Calu3 (cell line): ENCODE measurements at regions not wholly inside any gene's neighbourhood (a gene's known extent, or its start where the extent isn't known, plus 50 kb on each side); places are given as distances from the start of the nearest gene placed in this dataset.

Source experiments
- BruUV-seq: library from RNA; stranded (reverse); fragments of 400-500 nt; replicated peaks from 2 replicates; lab custom pipeline; 2021; lab: Mats Ljungman, UMichigan
- CTCF ChIA-PET: fragments of 300-600 bp; sonication (Branson Sonifier 250); formaldehyde crosslinking; loops from one replicate; lab custom pipeline; 2022; ENCODE audit warnings: antibody characterized with exemption; lab: Charles Lee
- DNase-seq: peaks from one replicate; pipeline ENCODE4 v3.0.0; 2022
- H3K27ac Mint-ChIP-seq: one replicate; pipeline ENCODE4 v1.8.0; 2022; ENCODE audit warnings: mixed read lengths; ENCODE audit not compliant: unreplicated experiment
- H3K27me3 Mint-ChIP-seq: one replicate; pipeline ENCODE4 v1.8.0; 2022; ENCODE audit warnings: mixed read lengths; ENCODE audit not compliant: unreplicated experiment
- H3K36me3 Mint-ChIP-seq: one replicate; pipeline ENCODE4 v1.8.0; 2022; ENCODE audit warnings: mild to moderate bottlenecking, moderate library complexity, mixed read lengths; ENCODE audit not compliant: insufficient read depth, unreplicated experiment
- H3K4me1 Mint-ChIP-seq: one replicate; pipeline ENCODE4 v1.8.0; 2022; ENCODE audit warnings: mild to moderate bottlenecking, low read depth, mixed read lengths; ENCODE audit not compliant: unreplicated experiment
- H3K4me3 Mint-ChIP-seq: one replicate; pipeline ENCODE4 v1.8.0; 2022; ENCODE audit warnings: mild to moderate bottlenecking, low read depth, moderate library complexity, mixed read lengths; ENCODE audit not compliant: unreplicated experiment
- H3K9me3 Mint-ChIP-seq: one replicate; pipeline ENCODE4 v1.8.0; 2022; ENCODE audit warnings: low read depth, mixed read lengths; ENCODE audit not compliant: unreplicated experiment
- CTCF ChIP-seq: fragments of 200-600 bp; IDR thresholded peaks from one replicate; pipeline ENCODE4 v1.8.0; 2022; ENCODE audit warnings: antibody characterized with exemption; ENCODE audit not compliant: unreplicated experiment
- intact Hi-C: fragments of 100-400 bp; cut with micrococcal nuclease; formaldehyde crosslinking; loops from one replicate; pipeline ENCODE4 v1.10.0; 2022; ENCODE audit not compliant: unreplicated experiment

- peaks cover 5% of the 10 kb centered on the region for H3K9me3 Mint-ChIP-seq
- no peak overlapping the region for H3K27ac Mint-ChIP-seq
- no peak overlapping the region for H3K4me3 Mint-ChIP-seq
- no TSS peak for BruUV-seq
- H3K4me1 Mint-ChIP-seq, result no peaks in the 10 kb centered on the region
- H3K27me3 Mint-ChIP-seq, result no peaks in the 10 kb centered on the region
- intact Hi-C loops, result no loop called here
- DNase-seq, result no peak
- TF ChIP-seq CTCF, result no peak
- CTCF ChIA-PET, result no interaction called here
- H3K36me3 Mint-ChIP-seq, result no peaks in the 10 kb centered on the region
These were observed 227.9 kb upstream of the KYNU start for GRCh38 chr2:142649581-142649980.

DNA sequence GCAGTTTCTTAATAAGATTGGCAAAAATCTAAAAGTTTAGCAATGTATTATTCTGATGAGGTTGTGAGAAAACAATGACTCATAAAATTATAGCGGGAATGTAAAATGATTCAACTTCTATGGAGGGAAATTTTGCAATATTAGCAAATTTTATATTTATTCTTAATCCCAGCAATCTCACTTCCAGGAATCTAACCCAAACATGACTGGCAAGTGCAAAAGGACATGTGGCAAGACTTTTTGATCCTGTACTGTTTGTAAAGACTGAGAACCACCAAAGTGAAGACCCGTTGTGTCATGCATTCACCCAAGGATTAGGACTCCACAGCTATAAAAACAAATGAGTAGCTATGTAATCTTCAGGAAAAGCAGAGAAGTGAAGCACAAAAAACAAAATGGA, 234.8 kb upstream of the KYNU start:
- intact Hi-C loops, result no loop called here
- TF ChIP-seq CTCF, result no peak
- no peak for DNase-seq

DNA sequence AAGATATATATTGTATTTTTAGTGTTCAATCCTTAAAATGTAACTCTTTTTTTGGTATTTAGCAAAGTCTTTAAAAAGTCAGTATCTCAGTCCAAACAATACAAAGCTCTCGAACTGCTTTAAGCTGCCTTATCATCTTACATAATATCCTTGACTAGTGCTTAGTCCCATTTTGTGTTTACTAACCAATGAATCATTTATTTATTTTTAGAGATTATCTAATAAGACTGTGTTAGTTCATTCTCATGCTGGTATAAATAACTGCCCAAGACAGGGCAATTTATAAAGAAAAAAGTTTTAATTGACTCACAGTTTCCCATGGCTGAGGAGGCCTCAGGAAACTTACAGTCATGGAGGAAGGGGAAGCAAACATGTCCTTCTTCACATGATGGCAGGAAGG, 248.3 kb upstream of the KYNU start:
- CTCF ChIA-PET, result no interaction called here
- no peaks in the 10 kb centered on the region for H3K27me3 Mint-ChIP-seq
- intact Hi-C loops, result no loop called here
- BruUV-seq, result no TSS peak
- no peak for DNase-seq
- no peaks in the 10 kb centered on the region for H3K36me3 Mint-ChIP-seq
- H3K27ac Mint-ChIP-seq, result no peak overlapping the region
- no peaks in the 10 kb centered on the region for H3K4me1 Mint-ChIP-seq
- no peak for TF ChIP-seq CTCF
- no peaks in the 10 kb centered on the region for H3K9me3 Mint-ChIP-seq
- no peak overlapping the region for H3K4me3 Mint-ChIP-seq

More for the DNA sequence above, 234.8 kb upstream of the KYNU start:
- no peaks in the 10 kb centered on the region for H3K9me3 Mint-ChIP-seq
- BruUV-seq, result no TSS peak
- no peak overlapping the region for H3K27ac Mint-ChIP-seq
- no peaks in the 10 kb centered on the region for H3K36me3 Mint-ChIP-seq
- no peaks in the 10 kb centered on the region for H3K4me1 Mint-ChIP-seq
- H3K27me3 Mint-ChIP-seq, result no peaks in the 10 kb centered on the region
- H3K4me3 Mint-ChIP-seq, result no peak overlapping the region
- CTCF ChIA-PET, result interaction anchor here (0.7 kb wide), 1 partner anchor 623 kb away, joined by 3 read pairs; no protein-coding TSS in a partner anchor

GRCh38 chr2:142621287-142621686, 256.2 kb upstream of the KYNU start:
- Mint-ChIP-seq H3K4me3 (no peak overlapping the region), H3K27ac (no peak overlapping the region), H3K36me3 (no peaks in the 10 kb centered on the region), H3K27me3 (no peaks in the 10 kb centered on the region), H3K4me1 (no peaks in the 10 kb centered on the region), H3K9me3 (no peaks in the 10 kb centered on the region)
- intact Hi-C loops, result no loop called here
- DNase-seq, result no peak
- CTCF ChIA-PET, result no interaction called here
- BruUV-seq, result no TSS peak
- TF ChIP-seq CTCF, result no peak
